HS-27A (cell line): ENCODE measurements at regions not wholly inside any gene's neighbourhood (a gene's known extent, or its start where the extent isn't known, plus 50 kb on each side); places are given as distances from the start of the nearest gene placed in this dataset.
"Not testable (repeated sequence)": the region's sequence is repeated elsewhere in the genome, so short reads cannot be mapped to it uniquely, and the experiment has no call there.

Experiments used
- DNase-seq: peaks from one replicate; pipeline ENCODE4 v3.0.0-alpha.2; 2012; ENCODE audit warnings: low read depth, missing footprints

DNA sequence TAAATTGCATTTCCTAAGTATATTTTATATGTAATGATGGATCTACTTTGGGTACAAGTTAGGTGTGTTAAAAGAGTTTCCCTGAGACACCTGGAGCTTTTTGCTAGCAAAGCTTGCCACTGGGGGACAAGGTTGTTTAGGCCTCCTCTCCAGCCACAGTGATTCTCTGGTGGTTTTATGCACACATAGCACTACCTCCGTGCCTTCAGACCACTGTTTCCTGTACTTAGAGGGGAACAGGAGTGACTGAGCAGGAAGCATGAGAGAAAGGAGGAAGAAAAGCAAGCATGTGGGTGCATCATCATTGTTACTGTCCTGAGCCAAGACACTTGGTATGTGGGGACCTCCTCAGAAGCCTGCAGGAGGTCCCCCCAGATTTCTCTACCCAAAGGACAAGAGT, 272.1 kb downstream of the RASEF start:
- no peak for DNase-seq

DNA sequence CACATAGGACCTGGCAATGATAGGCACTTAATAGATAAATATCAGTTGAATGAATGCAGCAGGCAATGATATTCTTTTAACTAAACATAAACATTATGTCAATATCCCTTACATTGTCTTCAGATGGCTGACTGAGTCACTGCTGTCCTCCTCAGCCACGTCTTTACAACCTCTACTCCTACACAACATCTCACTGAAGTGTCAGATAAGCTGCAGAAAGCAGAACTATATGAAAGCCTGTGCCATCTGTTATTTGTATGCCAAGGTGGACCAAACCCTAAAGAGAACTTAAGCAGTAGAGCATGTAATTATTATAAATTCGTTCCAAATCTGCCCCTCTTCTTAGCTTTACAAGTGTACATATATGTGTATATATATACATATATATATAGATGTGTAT, 271.2 kb downstream of the RASEF start:
- DNase-seq: no peak

DNA sequence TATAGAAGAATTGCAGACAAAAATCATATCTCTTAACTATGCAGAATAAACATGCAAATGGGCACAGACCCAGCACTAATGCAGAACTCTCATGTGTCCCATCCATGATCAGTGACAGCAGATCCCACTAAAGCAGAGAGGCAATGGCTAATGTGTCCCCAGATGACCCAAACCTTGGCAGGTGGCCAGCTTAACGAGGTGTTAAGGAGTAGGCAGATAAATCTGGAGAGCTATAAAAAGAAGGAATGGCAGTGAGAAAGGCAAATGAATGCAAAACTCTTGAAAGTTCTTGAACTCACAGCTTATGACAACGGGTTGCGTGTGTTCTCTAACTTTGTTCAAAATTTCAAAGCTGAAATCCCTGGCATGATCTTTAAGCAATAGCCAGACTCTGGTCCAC, 265.4 kb downstream of the RASEF start:
- DNase-seq: no peak

DNA sequence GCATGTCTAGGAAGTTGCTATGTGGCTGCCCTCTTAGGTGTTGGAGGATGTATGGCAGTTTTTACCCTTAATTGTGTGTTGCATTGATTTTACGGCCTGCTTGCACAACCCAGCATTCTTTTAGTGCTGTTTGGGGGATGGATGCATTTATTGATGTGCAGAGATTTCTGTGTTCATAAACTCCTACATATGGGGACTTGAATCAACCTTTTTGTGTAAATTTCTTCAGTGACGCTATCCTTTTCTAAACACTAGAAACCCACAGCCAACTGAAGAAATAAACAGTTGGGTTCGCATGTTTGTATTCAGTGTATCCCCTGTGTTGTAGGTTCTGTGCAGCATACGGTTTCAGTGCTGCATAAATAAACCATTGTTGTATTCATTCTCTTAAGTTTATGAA, 263.7 kb downstream of the RASEF start:
- DNase-seq: no peak

DNA sequence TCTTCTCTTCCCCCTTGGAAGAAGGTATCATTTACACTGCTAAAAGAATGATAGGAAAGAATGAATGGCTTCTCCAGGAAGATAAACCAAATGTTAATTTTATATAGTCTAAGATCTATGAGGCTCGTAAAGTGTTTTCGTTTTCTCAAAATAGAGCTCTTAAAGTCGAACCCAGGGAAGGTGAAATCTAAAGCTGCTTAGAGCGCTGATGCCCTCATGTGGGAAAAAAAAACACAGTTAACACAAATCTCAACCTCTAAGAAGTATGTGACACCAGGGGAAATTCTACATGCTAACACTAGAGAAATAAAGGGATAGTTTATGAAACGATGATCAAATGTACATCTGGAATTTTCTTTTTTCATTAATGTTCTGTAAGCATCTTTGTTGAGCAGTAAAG, 257.9 kb downstream of the RASEF start:
- DNase-seq: no peak

DNA sequence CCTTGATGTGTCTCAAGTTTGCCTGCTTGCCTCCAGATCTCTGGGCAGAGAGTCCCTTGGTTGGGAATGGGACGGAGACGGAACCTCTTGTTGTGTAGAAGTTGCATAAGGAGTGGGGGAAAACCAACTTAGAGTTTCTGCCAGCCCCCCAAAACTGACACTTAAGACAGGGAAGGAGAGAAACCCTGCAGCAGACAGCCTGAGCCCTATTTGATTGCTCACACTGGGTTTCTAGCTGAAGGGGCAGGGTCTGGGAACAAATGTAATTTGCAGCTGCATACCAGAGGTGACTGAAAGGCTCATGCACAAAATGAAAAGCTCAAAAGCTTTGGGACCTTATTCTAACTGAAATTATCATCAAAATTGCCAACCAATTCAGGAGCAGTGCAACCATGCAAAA, 254.5 kb downstream of the RASEF start:
- DNase-seq: no peak

DNA sequence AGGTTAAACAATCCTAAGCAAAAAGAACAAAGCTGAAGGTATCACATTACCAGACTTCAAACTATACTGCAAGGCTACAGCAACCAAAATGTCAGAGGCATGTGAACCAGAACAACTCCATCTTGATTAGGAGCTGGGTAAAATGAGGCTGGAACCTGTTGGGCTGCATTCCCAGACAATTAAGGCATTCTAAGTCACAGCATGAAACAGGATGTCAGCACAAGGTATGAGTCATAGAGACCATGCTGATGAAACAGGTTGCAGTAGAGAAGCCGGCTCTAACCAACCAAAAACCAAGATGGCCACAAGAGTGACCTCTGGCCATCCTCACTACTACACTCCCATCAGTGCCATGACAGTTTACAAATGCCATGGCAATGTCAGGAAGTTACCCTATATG, 252.0 kb downstream of the RASEF start:
- no peak for DNase-seq

DNA sequence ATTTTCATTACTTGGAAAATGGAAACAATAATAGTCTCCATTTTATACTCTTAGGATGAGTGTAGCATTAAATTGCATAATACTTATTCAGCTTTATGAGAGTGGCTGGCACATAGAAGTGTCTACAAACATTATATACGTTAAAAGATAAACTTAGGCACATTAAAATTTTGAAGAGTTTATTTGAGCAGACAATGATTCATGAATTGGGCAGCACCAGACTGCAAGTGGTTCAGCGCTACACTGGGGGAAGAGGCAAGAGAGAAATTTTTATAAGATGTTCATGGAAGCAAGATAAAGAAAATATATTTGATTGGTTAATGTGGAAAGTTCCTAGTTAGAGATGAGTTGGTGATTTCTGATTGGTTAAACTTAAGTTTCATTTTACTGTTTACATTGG, 243.7 kb downstream of the RASEF start:
- DNase-seq: no peak

DNA sequence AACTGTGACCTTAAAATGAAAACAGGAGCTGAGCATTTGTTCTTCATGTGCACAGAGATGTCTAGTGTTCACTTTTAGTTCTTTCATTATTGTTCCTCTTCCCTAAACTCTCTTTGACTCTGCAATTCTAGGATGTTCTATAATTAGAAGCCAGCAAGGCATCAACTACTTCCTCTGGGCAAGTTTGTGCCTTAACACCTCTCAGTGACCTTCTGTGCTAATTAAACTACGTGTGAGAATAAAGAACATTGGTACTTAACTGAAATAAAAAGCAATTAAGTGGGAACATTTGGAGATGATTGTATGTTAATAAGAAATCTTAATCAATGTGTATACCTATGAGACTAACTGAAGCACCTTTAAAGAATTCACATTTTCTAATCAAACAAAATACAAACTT, 242.8 kb downstream of the RASEF start:
- DNase-seq: no peak

DNA sequence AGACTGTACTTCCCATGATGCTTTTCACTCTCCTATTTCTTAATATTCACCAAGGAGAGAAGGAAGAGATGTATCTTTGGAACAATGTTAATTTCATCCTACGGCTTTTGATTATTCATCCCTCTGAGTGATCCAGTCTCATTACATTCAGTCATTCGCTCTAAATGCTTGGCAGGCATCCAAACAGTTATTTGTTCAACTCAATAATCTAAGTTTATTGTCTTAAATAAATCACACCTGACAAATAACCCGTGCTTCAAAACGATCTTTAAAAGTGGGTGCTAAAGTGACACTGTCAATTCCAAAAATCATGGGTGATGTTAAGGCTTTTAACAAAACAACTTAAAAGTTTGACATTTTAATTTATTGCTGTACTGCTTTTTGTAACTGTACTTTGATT, 233.1 kb downstream of the RASEF start:
- DNase-seq: no peak

DNA sequence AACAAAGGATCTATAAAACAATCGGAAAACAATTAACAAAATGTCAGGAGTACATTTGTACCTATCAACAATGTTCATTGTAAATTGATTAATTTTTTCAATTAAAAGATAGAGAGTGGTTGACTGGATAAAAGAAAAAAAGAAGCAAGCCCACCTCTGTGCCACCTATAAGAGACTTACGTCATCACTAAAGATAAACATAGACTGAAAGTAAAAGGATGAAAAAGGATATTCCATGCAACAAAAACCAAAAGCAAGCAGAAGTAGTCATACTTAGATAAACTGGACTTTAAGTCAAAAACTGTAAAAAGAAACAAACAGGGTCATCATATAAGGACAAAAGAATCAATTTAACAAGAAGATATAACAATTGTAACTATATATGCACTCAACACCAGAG, 197.4 kb downstream of the RASEF start:
- no peak for DNase-seq

DNA sequence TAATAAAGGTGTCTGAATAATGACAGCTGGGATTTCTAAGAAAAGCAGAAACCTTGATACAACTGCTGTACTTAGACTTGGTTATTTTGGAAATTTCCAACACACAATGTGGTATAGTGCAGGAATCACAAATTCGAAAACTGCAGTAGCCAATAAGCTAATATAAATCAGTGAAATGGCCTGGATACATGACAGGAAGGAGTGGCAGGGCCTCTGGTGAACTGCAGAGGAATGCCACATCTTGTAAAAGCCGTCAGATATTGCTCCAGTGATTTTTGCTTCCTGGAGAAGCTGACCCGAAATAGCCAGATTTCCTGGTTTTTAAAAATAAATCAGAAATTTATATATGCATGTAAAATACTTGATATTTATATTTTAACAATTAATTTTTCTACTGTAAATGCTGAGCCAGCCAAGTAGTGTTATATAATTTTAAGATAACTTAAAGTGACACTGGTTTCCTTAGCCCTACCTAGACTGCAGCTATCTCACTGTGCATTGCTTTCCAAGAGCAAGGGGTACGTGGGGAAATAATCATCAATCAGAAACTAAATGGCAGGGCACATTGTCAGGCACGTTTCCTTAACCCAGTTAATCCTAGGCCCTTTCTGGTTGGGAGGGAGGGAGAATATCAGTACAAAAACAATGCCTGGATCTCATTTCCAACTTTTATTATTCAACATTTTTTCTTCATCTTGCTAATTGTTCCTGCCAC, 182.4 kb downstream of the RASEF start:
- no peak for DNase-seq

DNA sequence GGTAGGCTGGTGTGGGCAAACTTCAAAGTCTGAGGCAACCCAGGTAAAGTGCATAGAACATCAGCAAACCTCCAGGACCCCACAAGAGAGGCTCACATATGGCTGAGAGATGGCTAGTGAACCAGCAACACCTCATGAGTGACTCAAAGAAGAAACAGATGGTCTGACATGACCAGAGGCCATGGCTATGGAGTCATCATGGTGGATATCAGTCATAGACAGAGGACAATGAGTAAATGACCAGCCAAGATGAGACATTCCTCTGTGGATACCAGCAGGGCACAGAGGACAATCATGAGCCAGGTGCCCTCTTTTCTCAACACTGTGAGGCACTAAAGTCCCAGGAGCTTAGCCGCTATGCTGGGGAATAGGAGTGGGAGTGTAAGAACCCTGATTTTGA, 180.8 kb downstream of the RASEF start:
- no peak for DNase-seq

DNA sequence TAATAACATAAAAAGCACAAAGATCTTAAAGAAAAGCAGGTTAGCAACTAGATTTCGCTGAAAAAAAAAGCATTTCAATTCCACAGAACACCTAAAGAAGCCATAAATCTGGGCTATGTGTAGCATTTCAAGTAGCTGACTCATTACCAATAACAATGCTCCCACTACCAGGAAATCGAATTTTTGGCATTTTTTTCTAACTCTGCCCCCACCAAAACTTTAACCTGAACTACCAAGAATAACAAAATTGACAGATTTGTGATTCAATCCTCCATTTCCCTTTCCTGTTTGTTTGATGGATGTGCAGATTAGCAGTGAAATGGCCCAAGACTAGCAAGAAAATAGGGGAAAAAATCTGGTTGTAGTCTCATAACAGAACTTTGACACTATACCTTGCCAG, 180.2 kb downstream of the RASEF start:
- no peak for DNase-seq

DNA sequence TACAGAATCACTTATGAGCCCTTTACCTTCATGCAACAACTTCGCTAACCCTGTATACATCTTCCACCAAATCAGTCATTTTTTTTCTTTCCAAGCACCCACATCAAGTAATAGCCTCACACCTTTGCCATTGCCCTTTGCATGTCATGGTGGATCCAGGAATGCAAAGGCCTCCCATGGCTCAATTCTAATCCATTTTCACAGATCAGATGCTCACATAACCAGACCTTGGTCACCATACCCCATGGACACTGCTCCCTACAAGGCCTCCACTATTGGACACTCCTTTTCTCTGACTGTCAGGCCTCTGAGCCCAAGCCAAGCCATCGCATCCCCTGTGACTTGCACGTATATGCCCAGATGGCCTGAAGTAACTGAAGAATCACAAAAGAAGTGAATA, 179.5 kb downstream of the RASEF start:
- no peak for DNase-seq

DNA sequence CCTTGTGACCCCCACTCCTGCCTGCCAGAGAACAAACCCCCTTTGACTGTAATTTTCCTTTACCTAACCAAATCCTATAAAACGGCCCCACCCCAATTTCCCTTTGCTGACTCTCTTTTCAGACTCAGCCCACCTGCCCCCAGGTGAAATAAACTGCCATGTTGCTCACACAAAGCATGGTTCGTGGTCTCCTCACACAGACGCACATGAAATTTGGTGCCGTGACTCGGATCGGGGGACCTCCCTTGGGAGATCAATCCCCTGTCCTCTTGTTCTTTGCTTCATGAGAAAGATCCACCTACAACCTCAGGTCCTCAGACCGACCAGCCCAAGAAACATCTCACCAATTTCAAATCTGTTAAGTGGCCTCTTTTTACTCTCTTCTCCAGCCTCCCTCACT, 179.0 kb downstream of the RASEF start:
- not testable (repeated sequence) for DNase-seq

DNA sequence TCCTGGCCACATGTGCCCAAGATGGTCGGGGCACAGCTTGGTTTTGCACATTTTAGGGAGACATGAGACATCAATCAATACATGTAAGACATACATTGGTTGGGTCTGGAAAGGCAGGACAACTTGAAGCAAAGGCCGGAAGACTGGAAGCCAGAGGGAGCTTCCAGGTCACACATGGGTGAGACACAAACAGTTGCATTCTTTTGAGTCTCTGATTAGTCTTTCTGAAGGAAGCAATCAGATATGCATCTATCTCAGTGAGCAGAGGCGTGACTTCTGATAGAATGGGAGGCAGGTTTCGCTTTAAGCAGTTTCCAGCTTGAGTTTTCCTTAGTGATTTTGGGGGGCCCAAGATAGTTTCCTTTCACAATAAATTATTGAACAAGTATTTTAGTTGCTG, 172.5 kb downstream of the RASEF start:
- no peak for DNase-seq

DNA sequence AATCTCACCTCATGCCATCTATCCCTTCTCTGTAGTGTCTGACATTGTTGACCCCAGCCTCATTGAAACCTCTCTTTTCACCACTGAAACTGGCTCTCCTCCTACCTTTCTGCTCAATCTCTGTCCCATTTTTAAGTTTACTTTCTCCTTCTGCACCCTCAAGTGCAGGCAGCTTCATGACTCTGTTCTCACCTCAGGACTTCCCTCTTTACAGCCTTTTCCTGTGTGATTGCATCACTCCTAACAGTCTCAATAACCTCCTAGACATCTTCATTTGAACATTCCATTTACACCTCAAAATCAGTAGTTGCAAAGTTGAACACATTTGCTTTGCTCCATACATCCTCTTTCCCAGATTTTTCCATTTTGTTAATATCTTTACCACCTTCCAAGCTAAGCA, 172.1 kb downstream of the RASEF start:
- DNase-seq: no peak

DNA sequence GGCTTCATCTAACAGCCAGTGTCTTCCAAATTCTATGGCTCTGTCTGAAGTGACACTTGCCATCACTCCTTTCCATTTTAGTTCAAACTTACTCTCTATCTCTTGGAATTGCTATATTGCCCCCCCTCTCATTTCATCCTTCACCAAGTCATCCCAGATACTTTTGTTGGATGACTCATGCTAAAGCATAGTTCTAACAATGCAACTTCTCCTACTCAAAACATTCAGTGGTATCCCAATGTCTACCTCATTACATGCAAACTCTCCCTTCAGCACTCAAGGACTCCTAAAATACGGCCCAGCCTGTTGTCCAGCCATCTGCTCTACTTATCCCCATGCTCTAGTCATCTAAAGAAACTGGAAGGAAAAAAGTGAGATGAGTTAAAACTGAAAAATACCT, 171.6 kb downstream of the RASEF start:
- no peak for DNase-seq

DNA sequence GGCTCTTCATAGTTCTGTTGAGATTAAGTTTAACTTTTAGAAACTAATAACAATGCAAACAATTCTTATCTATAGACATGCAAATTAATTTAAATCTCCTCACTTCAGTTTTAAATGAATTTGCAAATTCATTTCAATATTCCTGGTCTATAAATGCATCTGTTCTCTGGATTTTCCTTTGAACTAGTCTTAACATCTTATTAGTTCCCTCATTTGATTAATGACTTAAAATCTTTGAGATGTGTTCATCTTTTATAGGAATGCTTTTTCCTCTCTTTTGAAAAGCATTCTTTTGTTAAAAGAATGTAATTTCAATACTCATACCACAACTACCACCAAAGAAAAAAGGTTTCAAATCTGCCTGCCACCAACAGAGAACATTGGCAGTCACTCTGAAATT, 169.4 kb downstream of the RASEF start:
- DNase-seq: no peak

DNA sequence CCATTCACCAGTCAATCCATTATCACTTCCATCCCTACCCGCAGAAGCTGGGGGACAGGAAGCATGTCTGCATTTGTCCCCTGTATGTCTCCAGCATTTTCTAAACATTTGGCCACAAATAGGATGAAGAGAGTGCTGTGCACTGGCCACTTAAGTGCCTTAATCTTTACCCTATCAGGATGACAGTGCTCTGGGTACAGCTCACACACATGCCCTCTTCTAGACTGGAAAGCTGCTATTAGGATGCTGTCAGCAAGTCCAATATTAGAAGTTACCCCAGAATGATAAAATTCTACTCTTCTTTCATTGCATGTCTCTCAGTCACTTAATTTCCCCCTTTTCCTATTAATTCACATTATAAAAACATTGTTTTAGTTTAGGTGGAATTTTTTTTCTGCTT, 168.4 kb downstream of the RASEF start:
- no peak for DNase-seq

DNA sequence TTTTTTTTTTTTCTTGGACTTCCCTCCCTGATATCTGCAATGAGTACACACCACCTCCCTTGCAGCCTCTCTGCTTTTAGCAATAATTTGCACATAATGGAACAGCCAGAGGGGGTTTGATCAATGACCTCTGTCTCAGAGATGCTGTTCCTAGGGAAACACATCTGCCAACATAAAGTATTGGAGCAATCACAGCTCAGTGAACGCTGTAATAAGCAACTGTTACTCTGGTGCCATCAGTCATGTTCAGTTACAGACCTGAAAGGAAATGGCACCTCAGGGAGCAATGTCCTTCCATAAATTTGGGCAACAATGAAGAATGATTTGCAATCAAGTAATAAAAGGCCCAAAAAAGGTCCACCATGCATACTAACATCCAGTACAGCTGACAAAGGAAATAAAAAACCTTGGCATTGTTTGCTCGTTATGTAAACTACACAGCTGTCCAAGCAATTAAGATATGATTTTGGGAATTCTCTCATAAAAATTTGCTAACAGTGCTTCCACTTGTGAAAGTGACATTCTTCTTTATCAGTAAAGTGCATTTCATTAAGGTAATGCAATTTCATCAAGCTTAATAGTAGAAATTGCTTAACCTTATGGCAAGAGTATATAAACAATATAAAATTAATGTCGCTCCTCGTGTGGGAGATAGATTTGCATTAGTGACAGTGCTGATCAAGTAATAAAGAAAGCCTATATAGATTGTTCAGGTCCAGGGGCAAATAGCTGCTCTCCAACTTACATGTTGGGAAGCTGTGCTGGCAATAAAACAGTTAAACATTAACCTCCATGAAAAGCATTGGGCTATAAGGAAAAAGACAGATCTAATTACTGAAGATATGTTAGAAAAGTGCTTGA, 167.8 kb downstream of the RASEF start:
- DNase-seq: no peak

DNA sequence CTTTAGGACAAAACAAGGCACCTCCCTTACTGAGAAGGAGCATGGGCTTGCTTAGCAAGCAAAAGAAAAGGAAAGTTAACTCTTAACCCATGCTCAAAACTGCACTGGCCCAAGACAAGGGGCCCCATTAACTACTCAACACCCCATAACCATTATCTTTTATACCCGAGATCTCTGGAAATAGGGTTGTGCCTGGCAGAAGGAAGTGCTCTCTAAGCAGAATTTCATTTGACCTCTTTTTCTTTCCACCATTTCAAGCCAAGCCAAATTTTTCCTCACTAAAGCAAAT, 167.2 kb downstream of the RASEF start:
- DNase-seq: no peak

DNA sequence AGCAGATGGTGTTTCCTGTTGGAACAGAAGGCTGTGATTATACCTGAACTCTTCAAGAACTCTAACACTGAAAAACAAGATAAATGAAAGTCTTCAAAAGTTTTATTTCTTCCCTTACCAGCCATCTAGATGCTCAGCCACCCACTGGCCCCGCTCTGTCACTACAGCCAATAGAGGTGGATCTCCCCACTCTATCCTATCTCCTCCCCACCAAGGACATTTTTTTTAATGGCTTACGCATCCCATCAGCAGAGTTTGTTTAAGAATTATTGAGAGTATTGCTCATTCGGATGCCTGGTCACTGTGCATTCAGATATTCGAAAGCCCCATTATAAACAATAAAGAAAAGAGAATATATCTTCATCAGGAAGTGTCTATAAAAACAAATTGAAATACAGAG, 159.4 kb downstream of the RASEF start:
- DNase-seq: no peak
